ENCODE measurements at regions not wholly inside any gene's neighbourhood (a gene's known extent, or its start where the extent isn't known, plus 50 kb on each side); places are given as distances from the start of the nearest gene placed in this dataset.

- no peaks in the 10 kb centered on the region for H3K79me2 ChIP-seq (ENCODE audit: insufficient read depth, low read length)
- H3K4me1 ChIP-seq (ENCODE audit: insufficient read depth, low read length): no peaks in the 10 kb centered on the region
- H3K27me3 Mint-ChIP-seq (ENCODE audit: low read depth): peaks cover 6% of the 10 kb centered on the region
- peak overlapping the region in 1 of 3 experiments; percentile 28; a peak in 1 of 7 replicates for H3K27ac Mint-ChIP-seq
- H3K56ac ChIP-seq (ENCODE audit: insufficient read length, low read depth, low read length): no peak overlapping the region
- H2AFZ ChIP-seq (ENCODE audit: low read length): no peak overlapping the region
- no peak overlapping the region for H3K4ac ChIP-seq (ENCODE audit: low read depth, low read length)
- H3K27me3 ChIP-seq (ENCODE audit: insufficient read depth, low read length): no peaks in the 10 kb centered on the region
- H4K8ac ChIP-seq (replicated peaks; ENCODE audit: insufficient read length, low read depth, low read length): no peak overlapping the region
- no peaks in the 10 kb centered on the region; a peak in 1 of 4 replicates for H3K4me1 Mint-ChIP-seq
- no peak for DNase-seq
- H2BK5ac ChIP-seq (ENCODE audit: insufficient read length, low read length): no peak overlapping the region
- H3K36me3 Mint-ChIP-seq (ENCODE audit: insufficient read depth in 1 of 3, low read depth in 3 of 3): peaks cover 5 to 9% (median 7%) of the 10 kb centered on the region in 3 experiments; a peak in 6 of 7 replicates
- H3K18ac ChIP-seq (ENCODE audit: insufficient read length, low read depth, low read length): no peak overlapping the region
- no peak for TF ChIP-seq CTCF (conservative IDR thresholded peaks at IDR 0.05)
- H3K14ac ChIP-seq (ENCODE audit: insufficient read depth, low read length): no peak overlapping the region; the same call in 1 of the 2 replicates
- peak overlapping the region; percentile 26 for H2BK120ac ChIP-seq (ENCODE audit: low read depth, low read length, poor library complexity, severe bottlenecking)
- H3K79me1 ChIP-seq (ENCODE audit: insufficient read depth, low read depth, low read length, poor library complexity, severe bottlenecking): no peaks in the 10 kb centered on the region
- H3K4me2 ChIP-seq (ENCODE audit: insufficient read depth, insufficient read length, low read length): no peak overlapping the region
- H4K20me1 ChIP-seq (ENCODE audit: control insufficient read depth, insufficient read depth, insufficient read length): no peaks in the 10 kb centered on the region
- H2BK12ac ChIP-seq (ENCODE audit: insufficient read length, low read depth, low read length): no peak overlapping the region
- no peaks in the 10 kb centered on the region for H3K23me2 ChIP-seq (ENCODE audit: insufficient read length, low read depth, low read length, poor library complexity, severe bottlenecking)
- H2BK20ac ChIP-seq (ENCODE audit: low read depth, low read length, poor library complexity, severe bottlenecking): no peak overlapping the region
- no peak overlapping the region for H3K27ac ChIP-seq (ENCODE audit: insufficient read length, low read depth, low read length)
- H3K9ac ChIP-seq (ENCODE audit: extremely low read depth, insufficient read length, low read length): no peak overlapping the region
- H3T11ph ChIP-seq (ENCODE audit: low read length): no peak overlapping the region
- no peak overlapping the region for H4K5ac ChIP-seq (ENCODE audit: insufficient read length, low read depth, low read length)
- H2BK15ac ChIP-seq (ENCODE audit: low read depth, low read length): no peak overlapping the region
- peaks cover 25% of the 10 kb centered on the region in 2 experiments; a peak in 4 of 5 replicates for H3K9me3 Mint-ChIP-seq
- no peak overlapping the region for H3K23ac ChIP-seq (ENCODE audit: insufficient read length, low read depth, low read length)
- WGBS (ENCODE audit: extremely low coverage, insufficient read length, low lambda C conversion rate): no CpG with 5 or more reads among the region's 8 CpGs
- H3K4me3 Mint-ChIP-seq: no peak overlapping the region
- no peak overlapping the region for H4K91ac ChIP-seq (ENCODE audit: insufficient read length, low read depth, low read length)
- H2AK5ac ChIP-seq (ENCODE audit: insufficient read length, low read length): no peak overlapping the region
- H3K9me3 ChIP-seq (ENCODE audit: control insufficient read depth, low read depth, low read length): no peaks in the 10 kb centered on the region
Measured at GRCh38 chr3:184460276-184460675, 80.4 kb downstream of the CHRD start.
